Right lobe of liver (tissue), 4 donors: ENCODE measurements at regions not wholly inside any gene's neighbourhood (a gene's known extent, or its start where the extent isn't known, plus 50 kb on each side); places are given as distances from the start of the nearest gene placed in this dataset.

Source experiments
- POLR2A ChIP-seq: fragments of 450-650 bp; IDR thresholded peaks from one replicate; pipeline ENCODE4 v1.6.1; 2017; ENCODE audit warnings: antibody characterized with exemption, mild to moderate bottlenecking
- TF ChIP-seq, protein P1 (sequence below), 4 donors: fragments of 200-600 bp in 3 of 4; fragments of 450-650 bp in 1 of 4; IDR thresholded peaks; one replicate each; pipeline versions ENCODE4 v1.5.1 to v1.8.0; 2016 to 2022; ENCODE audit warnings: antibody characterized with exemption in 4 of 4, mild to moderate bottlenecking in 2 of 4
- donor health status: DM: no; HTN: no; CAD: no.
- donor health status: DM: no; HTN: no; CAD: no.
- donor health status: DM: no; HTN: yes; CAD: no.

DNA sequence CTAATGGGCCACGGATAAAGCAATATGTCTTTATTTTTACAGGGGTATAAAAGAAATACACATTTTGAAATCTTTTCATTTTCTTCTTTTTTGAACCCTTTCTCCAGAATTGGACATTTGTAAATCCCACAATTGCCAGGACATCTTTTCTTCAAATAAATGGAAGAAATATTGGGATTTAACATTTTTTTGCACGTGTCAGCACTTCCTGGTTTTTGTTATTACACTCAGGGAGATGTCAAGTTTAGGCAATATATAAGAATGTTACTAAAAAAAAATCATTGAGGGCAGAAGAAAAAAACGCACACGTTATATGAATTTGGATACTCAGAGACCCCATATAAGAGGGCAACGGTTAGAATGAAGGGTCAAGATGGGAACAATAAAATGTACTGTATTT lies 78.3 kb upstream of the TMCO5A start:
- TF ChIP-seq, protein P1, sequence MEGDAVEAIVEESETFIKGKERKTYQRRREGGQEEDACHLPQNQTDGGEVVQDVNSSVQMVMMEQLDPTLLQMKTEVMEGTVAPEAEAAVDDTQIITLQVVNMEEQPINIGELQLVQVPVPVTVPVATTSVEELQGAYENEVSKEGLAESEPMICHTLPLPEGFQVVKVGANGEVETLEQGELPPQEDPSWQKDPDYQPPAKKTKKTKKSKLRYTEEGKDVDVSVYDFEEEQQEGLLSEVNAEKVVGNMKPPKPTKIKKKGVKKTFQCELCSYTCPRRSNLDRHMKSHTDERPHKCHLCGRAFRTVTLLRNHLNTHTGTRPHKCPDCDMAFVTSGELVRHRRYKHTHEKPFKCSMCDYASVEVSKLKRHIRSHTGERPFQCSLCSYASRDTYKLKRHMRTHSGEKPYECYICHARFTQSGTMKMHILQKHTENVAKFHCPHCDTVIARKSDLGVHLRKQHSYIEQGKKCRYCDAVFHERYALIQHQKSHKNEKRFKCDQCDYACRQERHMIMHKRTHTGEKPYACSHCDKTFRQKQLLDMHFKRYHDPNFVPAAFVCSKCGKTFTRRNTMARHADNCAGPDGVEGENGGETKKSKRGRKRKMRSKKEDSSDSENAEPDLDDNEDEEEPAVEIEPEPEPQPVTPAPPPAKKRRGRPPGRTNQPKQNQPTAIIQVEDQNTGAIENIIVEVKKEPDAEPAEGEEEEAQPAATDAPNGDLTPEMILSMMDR (IDR thresholded peaks at IDR 0.05) = no peak
- no peak for TF ChIP-seq POLR2A
